ENCODE measurements at regions not wholly inside any gene's neighbourhood (a gene's known extent, or its start where the extent isn't known, plus 50 kb on each side); places are given as distances from the start of the nearest gene placed in this dataset.

GRCh38 chr5:82684165-82684564, 393.0 kb downstream of the TMEM167A start:
- no peak for DNase-seq

GRCh38 chr5:82679660-82680059, 397.5 kb downstream of the TMEM167A start:
- DNase-seq = no peak

- peak; percentile 27 for DNase-seq
Observed at GRCh38 chr5:82676661-82677060, 398.5 kb upstream of the RPS23 start.

- DNase-seq = no peak
Observed at GRCh38 chr5:82674671-82675070, 396.5 kb upstream of the RPS23 start.

- DNase-seq = no peak
Observed at GRCh38 chr5:82673057-82673809, 395.1 kb upstream of the RPS23 start.

- no peak for DNase-seq
Observed at GRCh38 chr5:82670692-82671091, 392.5 kb upstream of the RPS23 start.

- DNase-seq = no peak
Observed at GRCh38 chr5:82669720-82670119, 391.6 kb upstream of the RPS23 start.

- DNase-seq = no peak
Observed at GRCh38 chr5:82666312-82666711, 388.2 kb upstream of the RPS23 start.

- DNase-seq = no peak
Observed at GRCh38 chr5:82664732-82665131, 386.6 kb upstream of the RPS23 start.

- no peak for DNase-seq
Observed at GRCh38 chr5:82663225-82663624, 385.1 kb upstream of the RPS23 start.

- DNase-seq = no peak
Observed at GRCh38 chr5:82662340-82662739, 384.2 kb upstream of the RPS23 start.

- no peak for DNase-seq
Observed at GRCh38 chr5:82661933-82662332, 383.8 kb upstream of the RPS23 start.

- DNase-seq = no peak
Observed at GRCh38 chr5:82661462-82661861, 383.3 kb upstream of the RPS23 start.

GRCh38 chr5:82659115-82659514, 381.0 kb upstream of the RPS23 start:
- DNase-seq = no peak

- DNase-seq = no peak
Observed at GRCh38 chr5:82657033-82657699, 379.0 kb upstream of the RPS23 start.

- DNase-seq = no peak
Observed at GRCh38 chr5:82656341-82656761, 378.2 kb upstream of the RPS23 start.

GRCh38 chr5:82655078-82655477, 376.9 kb upstream of the RPS23 start:
- no peak for DNase-seq

GRCh38 chr5:82649943-82650342, 371.8 kb upstream of the RPS23 start:
- no peak for DNase-seq

- no peak for DNase-seq
Observed at GRCh38 chr5:82644766-82645165, 366.6 kb upstream of the RPS23 start.

- DNase-seq = no peak
Observed at GRCh38 chr5:82644229-82644628, 366.1 kb upstream of the RPS23 start.

- DNase-seq = no peak
Observed at GRCh38 chr5:82642313-82642712, 364.2 kb upstream of the RPS23 start.

GRCh38 chr5:82641331-82642003, 363.3 kb upstream of the RPS23 start:
- DNase-seq = peak; percentile 43

GRCh38 chr5:82640916-82641315, 362.8 kb upstream of the RPS23 start:
- no peak for DNase-seq
